8988T (cell line): ENCODE measurements at regions not wholly inside any gene's neighbourhood (a gene's known extent, or its start where the extent isn't known, plus 50 kb on each side); places are given as distances from the start of the nearest gene placed in this dataset.

Experiments used
- DNase-seq: peaks from one replicate; pipeline ENCODE4 v3.0.0; 2011

DNA sequence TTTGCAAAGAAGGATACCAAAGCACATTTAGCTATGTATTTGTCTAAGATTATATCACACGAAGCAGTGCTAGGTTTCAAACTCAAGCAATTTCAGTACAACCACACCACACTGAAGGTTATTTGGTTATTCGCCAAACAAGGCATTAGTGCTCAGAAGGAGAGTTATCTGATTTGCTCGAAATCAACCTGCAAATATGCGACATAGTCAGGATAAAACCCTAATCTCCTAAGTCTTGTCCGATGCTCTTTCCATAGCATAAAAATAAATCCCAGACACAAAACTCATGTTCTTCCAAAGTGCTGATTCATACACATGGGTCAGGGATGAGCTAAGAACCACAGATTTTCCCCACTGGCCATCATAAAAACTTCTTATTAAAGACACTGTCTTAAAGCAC is 1288.0 kb upstream of the SORCS1 start:
- DNase-seq: no peak

DNA sequence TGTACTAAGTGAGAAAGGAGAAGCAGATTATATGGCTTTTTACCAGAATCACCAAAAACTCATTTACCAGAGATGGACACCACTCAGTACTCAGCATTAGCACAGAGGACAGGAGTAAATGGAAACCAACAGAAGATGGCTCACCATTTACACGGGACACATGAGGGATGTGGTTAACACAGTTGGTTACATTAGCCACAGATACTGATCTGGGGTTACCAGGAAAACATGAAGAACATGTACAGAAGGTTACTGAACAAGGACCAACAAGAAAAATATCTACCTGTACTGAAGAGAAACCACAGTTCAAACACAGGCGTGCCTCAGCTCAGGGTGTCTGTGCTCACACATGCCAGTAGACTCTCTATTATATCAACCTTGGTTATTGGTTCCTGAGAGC is 1285.8 kb upstream of the SORCS1 start:
- DNase-seq: no peak

DNA sequence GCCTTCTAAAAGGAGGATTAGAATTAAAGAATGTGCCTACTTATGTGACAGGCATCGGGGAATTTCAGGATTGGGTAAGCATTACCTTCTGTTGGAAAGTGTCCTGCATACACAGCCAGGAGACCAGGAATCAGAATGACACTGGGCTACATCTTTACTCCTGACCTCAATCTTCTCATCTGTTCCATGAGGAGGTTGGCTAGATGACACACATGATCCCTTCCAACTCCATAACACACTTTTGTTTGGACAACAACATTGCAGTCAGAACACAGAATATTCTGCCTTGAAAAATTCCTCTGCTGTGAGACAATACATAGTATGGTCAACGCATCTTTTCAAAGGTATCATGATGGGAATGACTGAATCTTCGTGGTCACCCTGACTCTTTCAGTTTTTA is 1281.2 kb upstream of the SORCS1 start:
- DNase-seq: no peak

GRCh38 chr10:108443636-108444035 is 1279.1 kb upstream of the SORCS1 start:
- no peak for DNase-seq

DNA sequence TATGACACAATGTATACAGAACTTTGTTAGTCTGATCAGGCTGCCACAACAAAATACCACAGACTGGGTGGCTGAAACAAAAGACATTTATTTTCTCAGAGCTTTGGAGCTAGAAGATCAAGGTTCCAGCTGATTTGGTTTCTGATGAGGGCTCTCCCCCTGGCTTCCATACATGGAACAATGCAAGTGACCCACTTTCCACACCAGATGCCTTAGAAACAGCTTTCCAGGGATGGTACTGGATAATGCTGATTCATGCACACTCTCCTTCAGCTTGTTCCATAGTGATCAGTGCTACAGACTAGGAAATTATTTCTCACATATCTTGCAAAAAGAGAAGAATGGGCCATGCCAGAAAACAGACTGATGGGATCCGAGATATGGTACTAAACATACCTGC is 1274.9 kb upstream of the SORCS1 start:
- DNase-seq: no peak

DNA sequence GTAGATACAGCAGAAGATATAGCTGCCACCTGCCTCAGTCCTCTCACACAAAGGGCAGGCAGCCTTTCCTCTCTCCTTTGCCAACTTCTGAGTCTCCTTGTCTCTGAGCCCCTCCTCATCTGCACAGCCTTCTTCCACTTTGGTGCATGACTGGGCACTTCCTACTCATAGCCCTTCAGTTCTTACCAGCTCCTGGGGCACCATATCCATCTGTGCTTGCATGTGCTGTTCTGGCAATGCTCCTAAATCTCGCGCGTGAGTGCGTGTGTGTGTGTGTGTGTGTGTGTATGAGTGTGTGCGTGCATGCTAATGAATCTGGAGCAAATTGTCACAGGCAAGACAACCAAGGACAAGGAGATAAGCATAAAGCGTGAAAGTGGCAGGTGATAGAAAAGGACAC is 1271.6 kb upstream of the SORCS1 start:
- DNase-seq: no peak

DNA sequence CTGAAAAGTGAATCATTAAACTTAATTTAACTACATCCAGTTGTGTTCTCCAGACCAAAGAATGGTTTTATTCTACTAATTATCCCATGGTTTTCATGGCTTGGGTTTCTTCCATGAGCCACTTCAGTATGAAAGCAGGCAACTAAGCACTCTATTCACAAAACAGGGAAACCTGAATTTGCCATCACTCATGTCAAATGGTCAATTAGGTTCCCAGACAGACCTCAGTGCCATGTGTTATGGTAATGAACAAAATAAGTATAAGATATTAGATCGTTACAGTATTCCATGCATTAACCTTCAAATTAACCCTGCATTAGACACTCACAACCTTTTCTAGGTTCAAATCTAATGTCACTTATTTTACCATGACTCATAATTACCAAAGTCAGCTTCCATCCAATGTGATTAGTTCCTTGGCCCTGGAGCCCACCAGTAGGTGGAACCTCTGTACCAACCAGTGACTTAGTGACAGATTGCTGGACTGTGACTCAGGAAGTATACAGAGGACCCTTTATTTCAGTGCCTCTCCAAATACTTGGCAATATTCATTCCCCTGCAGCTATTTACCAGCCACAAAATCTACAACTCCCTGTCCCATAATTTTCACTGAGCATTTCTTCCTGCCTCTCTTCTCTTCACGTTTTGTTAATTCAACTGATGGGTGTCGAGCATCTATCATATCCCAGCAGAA is 1270.2 kb upstream of the SORCS1 start:
- DNase-seq: no peak

- DNase-seq: no peak
Measured at GRCh38 chr10:108427146-108427545, 1262.6 kb upstream of the SORCS1 start.

GRCh38 chr10:108425283-108425964 is 1260.9 kb upstream of the SORCS1 start:
- no peak for DNase-seq

GRCh38 chr10:108424656-108425055 is 1260.2 kb upstream of the SORCS1 start:
- DNase-seq: no peak

DNA sequence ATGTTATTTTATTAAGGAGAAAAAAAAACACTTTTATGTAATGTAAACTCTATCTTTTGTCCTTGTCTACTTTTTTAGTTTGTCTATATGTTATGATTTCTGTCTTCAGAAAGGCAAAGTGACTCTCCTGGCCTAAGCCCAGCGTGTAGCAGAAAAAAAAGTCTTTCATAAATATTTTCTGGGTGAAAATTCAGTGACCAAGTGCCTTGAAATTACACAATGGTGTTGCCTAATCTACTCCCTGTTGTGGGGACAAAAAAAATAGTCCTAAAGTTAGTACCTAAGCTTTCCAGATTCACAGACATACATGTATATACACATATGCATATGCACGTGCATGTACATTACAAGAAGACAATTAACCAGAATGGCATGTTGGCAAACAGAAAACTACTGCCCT is 1257.8 kb upstream of the SORCS1 start:
- no peak for DNase-seq

- DNase-seq: no peak
Measured at GRCh38 chr10:108421266-108421665, 1256.8 kb upstream of the SORCS1 start.

- no peak for DNase-seq
Measured at GRCh38 chr10:108413954-108414353, 1249.4 kb upstream of the SORCS1 start.

GRCh38 chr10:108412323-108412722 is 1247.8 kb upstream of the SORCS1 start:
- DNase-seq: no peak

GRCh38 chr10:108411894-108412293 is 1247.4 kb upstream of the SORCS1 start:
- DNase-seq: no peak

DNA sequence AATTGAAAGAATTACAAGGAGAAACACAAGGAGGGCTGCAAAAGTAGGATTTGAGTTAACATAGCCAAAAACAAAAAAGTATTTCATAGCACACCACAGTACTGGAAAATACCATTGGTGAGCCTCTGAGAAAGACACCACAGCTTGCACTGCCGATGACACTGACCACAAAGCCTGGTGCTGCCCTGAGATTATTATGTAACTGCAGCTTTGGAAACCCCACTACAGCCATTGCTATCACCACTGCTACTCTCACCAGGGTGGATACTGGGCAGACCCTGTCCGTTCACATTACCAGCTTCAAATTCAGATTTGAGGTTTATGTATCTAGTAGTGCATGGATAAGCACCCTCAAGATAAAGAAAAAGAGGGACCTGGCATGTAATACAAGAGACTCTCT is 1246.7 kb upstream of the SORCS1 start:
- no peak for DNase-seq

DNA sequence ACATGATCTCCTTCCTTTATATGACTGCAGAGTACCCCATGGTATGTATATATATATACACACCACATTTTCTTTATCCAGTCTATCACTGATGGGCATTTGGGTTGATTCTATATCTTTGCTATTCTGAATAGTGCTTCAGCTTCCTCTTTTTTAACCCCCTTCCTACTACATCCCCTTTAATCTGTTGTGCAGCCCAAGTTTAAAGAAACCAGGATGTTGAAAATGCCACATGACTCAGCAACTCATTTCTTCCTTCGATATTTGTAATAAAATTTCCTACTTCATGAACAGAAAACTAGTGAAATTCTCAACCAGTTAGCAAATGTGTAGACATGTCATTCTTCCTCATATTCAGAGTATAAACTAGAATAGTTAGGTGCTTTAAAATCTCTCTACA is 1245.7 kb upstream of the SORCS1 start:
- no peak for DNase-seq

GRCh38 chr10:108409306-108409705 is 1244.8 kb upstream of the SORCS1 start:
- DNase-seq: no peak

DNA sequence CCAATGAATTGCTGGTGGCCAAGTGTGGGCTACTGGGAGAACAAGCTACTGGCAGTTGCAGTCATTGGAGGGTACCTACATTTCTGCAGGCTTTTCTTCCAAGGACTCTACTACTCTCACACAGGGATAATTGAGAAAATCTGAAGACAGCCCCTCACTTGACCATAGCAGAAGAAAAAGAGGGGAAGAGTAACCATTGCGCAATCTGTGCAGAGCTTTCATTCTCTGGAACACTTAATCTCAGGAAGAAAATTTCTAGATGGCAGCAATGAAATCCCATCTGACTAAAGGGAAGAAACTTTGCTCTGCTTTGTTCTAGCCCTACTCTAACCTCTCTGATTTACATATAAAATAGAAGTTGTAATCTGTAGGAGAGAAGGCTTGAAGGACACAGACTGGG is 1239.6 kb upstream of the SORCS1 start:
- DNase-seq: no peak

DNA sequence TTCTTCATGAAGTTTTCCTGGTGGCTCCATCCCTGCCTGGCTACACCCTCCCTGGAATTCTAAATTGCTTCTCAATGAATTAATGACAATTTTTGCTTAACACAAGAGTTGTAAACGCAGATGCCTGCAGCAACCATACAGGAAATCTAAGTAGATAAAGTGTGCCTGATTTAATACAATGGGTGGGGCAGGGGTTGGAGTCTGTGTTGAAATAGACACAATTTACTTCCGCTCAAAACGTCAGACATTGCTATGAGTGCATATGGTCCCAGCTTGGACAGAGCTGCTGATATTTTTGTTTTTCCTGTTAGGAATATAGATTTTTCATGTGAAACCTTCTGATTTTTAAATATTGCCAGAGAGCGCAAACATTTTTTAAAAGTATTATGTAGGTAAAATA is 1235.0 kb upstream of the SORCS1 start:
- no peak for DNase-seq

DNA sequence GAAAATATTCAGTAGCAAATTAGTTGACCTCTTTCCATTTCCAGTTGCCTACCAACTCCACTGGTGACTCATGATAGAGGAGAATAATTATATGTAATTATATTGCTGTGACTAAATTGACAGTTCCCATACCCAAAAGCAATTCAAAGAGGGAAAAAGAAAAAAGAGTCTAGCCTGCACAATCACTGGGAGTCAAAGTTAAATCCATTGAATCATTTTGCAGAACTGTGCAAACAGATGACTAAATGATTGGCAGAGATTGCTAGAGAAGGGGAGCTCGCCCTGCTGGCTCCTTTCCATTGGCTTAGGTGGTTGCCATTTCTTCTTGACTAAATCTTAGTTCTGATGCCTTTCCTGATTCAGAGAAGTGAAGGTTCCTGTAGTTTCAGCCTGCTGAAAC is 1228.6 kb upstream of the SORCS1 start:
- no peak for DNase-seq

DNA sequence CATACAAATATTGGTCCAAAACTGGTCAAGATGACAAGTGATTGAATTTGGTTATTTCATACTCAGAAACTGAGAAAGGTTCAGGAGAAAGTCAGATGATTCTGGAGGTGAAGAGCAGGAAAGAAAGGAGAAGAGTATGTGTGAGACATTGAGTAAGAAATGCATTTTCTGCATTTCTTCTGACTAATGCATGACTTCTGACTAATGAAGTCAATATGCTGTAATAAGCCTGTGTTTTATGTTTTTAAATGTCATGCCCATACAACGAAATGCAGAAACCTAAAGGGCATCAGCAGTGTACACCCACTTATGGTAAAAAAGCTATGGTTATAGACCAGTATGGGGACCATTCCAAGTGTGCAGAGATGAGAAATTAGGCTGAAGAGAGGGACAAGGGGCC is 1227.8 kb upstream of the SORCS1 start:
- DNase-seq: no peak

DNA sequence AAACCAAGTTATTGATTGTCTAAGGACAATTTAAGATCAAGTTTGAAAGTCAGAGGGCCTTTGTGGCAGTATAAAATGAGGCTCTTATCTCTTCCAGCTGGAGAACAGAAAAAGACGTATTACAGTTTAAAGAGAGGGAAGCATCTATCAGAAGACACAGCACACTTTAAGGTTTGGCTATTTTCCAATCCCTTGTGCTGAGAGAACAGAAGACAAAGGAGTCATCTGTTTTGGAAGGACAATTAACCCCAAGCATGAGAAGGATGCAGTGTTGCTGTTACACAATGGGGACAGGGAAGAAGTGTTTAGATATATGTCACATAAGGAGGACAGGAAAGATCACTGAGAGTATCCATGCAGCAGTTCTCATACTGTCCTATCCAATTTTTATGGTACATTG is 1224.2 kb upstream of the SORCS1 start:
- no peak for DNase-seq

DNA sequence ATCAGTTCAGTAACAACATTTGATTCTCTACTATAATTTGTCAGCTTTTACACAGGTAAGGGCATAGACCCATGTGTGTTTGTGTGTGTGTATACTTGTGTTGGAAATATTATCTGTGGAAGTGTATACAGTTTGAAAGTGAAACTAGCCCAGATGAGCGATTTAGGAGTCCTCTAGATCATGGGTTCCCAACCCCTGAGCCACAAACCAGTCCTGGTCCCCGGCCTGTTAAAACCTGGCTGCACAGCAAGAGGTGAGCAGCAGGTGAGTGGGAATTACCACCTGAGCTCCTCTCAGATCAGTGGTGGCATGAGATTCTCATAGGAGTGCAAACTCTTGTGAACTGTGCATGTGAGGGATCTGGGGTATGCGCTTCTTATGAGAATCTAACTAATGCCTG is 1221.5 kb upstream of the SORCS1 start:
- no peak for DNase-seq

DNA sequence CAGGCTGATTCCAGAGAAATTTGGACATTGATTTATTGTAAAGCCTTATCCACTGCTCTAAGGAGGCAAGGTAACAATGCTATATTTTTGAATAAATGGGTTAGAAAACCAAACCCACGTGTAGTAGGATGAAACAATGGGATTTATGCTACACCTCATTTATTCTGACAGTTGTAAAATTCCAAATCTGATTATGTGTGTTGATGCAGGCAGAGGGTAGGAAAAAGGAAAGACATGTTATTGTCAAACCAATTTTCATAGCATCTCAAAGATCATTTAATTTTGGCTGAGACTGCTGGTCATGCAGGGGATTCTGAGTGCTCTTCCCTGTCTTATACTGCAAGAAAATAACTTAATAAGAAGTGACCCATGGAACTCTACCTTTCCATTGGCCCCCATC is 1219.9 kb upstream of the SORCS1 start:
- DNase-seq: no peak
